Eye (tissue), 1 donor: ENCODE measurements at regions not wholly inside any gene's neighbourhood (a gene's known extent, or its start where the extent isn't known, plus 50 kb on each side); places are given as distances from the start of the nearest gene placed in this dataset.
A peak's percentile ranks its signal among the peaks of the same experiment; 100 is the strongest.
"Not testable (repeated sequence)": the region's sequence is repeated elsewhere in the genome, so short reads cannot be mapped to it uniquely, and the experiment has no call there.

Source experiments
- DNase-seq: peaks from one replicate; pipeline ENCODE4 v3.0.0-alpha.2; 2015

GRCh38 chr3:59401924-59402323 lies 352.1 kb upstream of the CFAP20DC start:
- no peak for DNase-seq

DNA sequence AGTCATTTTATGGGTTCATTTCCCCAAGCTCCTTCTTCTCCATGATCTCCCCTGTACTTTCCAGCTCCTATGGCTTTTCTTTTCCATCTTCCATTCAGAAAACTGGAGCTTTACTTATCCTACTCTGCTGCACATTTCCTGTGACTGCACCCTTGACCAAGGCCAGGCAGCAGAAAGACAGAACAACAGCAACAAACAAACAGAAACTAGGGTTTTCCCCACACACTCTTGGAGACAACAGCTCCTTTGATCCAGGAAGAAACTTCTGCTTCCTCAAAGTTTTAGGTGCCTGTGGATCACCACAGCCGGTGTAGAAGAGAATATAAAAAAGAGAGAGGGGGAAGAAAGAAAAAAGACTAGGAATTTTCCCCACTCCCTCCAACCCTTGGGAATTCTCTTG lies 342.3 kb upstream of the CFAP20DC start:
- DNase-seq: no peak

DNA sequence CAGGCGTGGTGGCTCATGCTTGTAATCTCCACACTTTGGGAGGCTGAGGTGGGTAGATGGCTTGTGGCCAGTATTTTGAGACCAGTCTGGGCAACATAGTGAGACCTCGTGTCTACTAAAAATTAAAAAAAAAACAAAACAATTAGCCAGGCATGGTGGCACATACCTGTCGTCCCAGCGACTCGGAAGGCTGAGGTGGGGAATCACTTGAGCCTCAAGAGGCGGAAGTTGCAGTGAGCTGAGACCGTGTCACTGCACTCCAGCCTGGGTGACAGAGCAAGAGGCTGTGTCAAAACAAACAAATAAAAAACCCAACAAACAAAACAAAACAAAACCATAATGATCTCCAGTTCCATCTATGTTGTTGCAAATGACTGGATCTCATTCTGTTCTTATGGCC lies 341.3 kb upstream of the CFAP20DC start:
- DNase-seq: no peak

DNA sequence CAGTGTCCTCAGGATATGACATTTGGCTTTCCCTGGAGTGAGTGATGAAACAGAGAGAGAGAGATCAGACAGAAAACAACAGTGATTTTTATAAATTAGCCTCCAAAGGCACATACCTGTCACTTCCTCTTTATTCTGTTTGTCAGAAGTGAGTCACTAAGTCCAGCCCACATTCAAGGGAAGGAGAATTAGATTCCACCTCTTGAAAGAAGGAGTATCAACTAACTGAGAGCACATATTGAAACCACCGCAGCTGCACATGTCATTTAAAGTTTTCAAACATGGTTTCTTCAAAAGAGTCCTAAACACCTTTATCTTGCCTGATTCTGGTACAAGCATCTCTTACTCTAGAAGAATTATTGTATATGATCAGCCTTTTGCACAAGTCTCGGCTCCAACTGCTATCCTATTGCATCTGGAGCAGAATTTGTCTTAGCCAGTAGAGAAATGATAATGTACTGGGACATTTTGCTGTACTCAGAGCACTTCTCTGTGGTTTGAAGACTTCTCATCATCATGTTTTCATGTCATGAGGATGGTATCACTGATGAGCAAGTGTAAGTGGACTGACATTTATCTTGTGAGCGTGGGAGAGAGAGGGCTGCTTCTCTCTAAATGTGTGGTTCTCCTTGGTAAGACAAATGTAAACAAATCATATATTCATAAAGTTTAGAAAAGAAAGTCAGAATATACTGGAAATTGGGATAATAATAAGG lies 338.9 kb upstream of the CFAP20DC start:
- DNase-seq: no peak

GRCh38 chr3:59386165-59386564 lies 336.3 kb upstream of the CFAP20DC start:
- no peak for DNase-seq

DNA sequence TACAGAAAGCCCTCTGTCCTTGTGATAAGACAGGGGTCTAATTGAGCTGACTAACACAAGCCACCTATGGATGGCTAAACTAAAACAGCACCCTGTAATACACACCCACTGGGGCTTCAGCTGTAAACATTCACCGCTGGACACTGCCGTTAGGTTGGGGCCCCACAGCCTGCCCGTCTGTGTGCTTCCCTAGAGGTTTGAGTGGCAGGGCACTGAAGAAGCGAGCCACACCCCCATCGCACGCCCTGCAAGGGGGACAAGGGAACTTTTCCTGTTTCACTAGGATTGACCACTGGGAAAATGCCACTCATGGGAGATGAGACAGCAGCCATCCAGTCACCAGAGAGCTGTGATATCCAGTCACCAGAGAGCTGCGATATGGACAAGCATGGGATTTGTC lies 335.7 kb upstream of the CFAP20DC start:
- no peak for DNase-seq

GRCh38 chr3:59381282-59381681 lies 331.5 kb upstream of the CFAP20DC start:
- no peak for DNase-seq

- DNase-seq: no peak
These were observed 330.3 kb upstream of the CFAP20DC start for GRCh38 chr3:59380146-59380545.

DNA sequence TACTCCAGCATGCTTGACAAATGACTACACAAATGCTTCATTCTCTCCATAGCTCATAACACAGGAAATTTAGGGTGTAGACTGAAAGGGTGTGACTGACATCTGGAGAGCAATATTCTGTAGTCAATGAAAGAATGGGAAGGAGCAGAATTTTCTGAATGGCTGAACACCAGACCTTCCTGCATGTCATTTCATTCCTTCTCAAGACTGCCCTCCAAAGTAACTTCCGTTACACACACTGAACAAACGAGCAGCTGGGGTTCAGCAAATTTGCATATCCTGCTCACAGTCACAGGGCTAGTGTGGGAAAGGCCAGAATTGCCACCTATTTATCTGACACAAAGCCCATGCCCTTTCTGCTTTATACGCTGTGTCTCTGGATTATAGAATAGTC lies 325.0 kb upstream of the CFAP20DC start:
- peak; percentile 44 for DNase-seq

DNA sequence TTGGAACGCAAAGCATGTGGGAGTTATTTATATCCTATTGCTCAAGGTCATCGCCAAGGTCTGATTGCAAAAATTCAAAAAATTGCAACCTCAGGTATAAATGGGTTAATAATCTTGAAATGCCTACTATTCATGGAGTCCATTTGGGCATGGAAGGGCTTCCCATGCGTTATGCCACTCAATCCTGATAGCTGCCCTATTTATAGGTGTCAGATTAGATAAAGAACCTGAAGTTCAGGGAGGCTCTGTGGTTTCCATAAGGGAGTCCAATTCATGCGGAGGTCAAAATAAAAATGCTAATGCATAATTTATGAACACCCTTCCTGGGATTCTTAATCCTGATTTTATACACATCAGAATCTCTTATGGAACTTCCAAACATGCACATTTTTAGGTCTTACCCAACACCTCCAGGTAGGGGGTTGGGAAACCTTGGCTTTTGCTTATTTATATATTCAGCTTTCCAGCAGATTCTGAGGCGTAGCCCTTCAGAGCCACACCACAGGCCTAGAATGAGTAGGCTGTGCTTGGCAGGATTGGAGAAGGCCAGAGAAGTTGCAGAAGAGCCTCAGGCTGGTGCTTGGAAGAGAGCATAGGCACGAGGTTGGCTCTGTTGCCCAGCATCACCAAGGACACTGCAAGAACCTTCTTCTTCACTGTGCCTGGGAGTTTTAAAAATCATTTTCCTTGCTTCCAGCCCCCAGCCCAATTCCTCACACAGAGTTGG lies 324.4 kb upstream of the CFAP20DC start:
- DNase-seq: peak; percentile 41

DNA sequence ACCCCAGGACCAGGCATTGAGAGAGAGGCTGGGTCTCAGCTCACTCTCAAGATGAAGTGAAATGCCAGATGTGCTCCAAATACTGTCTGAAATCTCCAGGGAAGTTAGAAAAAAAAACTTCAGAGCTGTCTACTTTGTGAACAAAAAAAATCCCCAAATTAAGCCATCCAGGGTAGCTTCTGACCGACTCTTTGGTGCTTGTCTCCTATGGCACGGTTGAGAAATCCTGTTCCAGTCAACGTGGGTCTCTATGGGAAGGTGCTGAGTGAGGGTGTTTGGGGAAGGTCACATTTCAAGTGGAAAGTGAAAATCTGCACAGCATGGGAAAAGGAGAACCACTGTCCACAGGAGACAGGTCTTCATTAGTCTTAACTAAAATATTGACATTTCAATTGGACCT lies 322.5 kb upstream of the CFAP20DC start:
- DNase-seq: no peak

DNA sequence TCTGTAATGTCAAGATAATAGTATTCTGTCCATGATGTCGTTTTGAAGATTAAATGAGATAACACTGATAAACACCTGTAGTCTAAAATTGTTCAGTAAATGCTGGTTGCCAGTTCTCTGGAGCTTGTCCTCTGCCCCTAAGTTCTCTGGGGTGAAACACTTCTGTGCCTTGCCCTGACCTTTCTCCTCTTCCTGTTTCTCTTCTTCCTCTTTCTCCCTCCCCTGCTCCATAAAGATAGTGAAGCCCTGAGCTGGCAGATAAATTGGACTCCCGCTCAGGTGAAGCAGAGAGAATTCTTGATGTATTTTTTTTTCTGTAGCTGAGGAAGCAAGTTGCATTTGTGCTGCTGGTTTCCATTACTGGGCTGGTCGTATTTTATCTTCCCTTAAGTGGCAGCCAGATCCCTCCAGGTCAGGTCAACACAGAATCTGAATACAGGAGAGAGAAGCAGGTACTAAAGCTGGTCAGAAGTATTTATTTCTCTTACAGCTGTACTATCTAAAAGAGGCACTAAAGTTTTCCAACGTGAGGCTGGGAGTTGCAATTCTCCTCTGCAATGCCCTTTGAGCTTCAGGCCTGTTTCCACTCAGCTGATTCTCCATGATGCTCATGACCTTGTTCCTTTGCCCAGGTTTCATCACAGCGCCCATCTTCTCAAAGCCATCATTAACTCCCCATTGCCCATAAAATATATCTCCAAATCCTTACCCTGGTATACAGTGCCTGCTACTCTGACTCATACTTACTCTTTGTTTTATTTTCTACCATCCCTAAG lies 319.3 kb upstream of the CFAP20DC start:
- no peak for DNase-seq

DNA sequence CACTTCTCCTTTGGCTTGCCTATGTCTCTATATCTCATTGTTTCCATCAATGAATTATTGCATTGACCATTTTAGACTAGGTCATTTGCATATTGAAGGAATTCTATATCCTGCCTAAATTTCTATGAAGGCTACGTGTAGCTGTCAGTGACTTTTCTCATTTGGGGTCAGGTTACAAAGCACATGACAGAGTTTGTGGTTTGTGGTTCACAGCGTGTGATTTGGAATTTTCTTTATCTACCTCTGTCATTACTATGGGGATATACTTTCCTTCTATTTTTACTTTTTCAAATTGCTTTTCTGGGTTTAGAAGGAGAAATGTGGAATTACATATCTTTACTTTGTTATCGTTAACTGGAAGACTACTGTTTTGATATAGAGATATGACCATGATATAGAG lies 317.3 kb upstream of the CFAP20DC start:
- no peak for DNase-seq

GRCh38 chr3:59366218-59366617 lies 316.4 kb upstream of the CFAP20DC start:
- no peak for DNase-seq

- DNase-seq: no peak
These were observed 314.7 kb upstream of the CFAP20DC start for GRCh38 chr3:59364496-59364895.

- not testable (repeated sequence) for DNase-seq
These were observed 310.5 kb upstream of the CFAP20DC start for GRCh38 chr3:59360312-59360711.

- DNase-seq: no peak
These were observed 291.6 kb upstream of the CFAP20DC start for GRCh38 chr3:59341459-59341858.

GRCh38 chr3:59339818-59340217 lies 290.0 kb upstream of the CFAP20DC start:
- no peak for DNase-seq

GRCh38 chr3:59338934-59339333 lies 289.1 kb upstream of the CFAP20DC start:
- no peak for DNase-seq

DNA sequence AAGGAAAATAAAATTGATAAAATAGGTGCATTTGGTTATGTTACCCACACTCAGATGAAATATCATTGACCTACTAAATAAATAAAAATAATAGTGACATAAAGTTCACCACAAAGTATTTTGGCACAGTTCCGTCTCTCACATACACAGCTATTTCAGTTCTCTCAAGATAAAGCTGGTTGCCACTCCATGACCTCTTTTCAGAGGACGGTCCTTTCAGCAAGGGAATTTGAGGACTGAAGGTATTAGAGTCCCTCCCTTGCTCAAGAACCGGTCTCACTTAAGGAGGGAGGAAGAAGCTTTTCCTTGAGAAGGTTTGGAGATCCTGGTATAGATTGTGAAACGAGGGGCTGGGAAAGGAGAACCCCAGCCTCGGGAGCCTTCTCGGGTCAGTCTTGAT lies 285.5 kb upstream of the CFAP20DC start:
- DNase-seq: no peak

GRCh38 chr3:59334585-59334984 lies 284.8 kb upstream of the CFAP20DC start:
- DNase-seq: no peak

DNA sequence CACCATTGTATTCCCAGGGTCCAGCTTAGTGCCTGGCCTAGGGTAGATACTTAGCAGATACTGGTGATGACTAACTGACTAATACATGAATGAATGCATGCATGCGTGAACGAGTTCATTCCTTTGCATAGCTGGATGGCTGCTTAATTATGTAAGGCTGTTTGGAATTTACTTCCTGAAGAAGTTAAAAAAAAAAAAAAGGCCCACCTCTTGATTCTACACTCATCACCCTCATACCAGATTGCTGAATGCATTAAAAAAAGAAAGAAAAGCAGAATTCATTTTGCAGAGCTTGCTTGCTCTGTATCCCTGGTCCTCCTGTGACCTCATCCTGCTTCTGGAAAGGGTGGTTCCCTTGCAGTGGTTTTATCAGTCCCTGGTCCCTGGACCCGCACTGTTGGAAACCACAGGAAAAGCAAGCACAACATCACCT lies 277.6 kb upstream of the CFAP20DC start:
- DNase-seq: peak; percentile 73

DNA sequence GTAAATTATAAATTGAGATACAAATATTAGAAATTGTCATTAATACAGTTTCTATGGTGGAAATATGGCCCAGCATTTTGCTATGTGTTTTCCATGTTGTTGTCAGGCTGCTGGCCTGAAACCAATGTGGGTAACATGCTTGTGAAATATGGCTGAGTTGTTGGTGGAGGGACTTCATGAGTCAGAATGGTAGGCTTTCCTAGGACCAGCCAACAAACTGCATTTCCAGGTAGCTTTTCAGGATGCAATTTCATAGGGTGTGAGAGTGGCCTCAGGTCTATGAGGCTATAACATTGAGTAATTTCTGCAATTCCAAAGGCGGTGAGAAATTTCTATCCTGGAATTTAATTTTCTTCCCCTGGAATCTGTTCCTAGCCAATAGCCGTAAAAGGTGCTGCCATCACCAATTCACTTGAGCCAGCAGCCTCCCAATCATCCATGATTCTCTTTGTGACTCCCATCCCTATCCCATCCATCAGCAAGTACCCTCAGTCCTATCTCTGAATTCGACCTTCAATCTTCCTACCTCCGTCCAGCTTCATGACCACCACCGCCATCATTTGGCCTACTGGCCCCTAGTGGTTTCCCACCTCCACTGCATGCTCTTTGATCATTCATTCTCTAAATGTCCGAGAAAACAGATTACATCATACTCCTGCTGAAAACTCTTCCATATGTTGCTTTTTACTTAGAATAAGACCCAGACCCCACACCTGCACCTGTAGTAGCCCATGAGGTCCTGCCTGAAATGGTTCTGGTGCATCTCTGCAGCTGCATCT lies 276.6 kb upstream of the CFAP20DC start:
- DNase-seq: no peak
